ENCODE measurements at regions not wholly inside any gene's neighbourhood (a gene's known extent, or its start where the extent isn't known, plus 50 kb on each side); places are given as distances from the start of the nearest gene placed in this dataset.

DNA sequence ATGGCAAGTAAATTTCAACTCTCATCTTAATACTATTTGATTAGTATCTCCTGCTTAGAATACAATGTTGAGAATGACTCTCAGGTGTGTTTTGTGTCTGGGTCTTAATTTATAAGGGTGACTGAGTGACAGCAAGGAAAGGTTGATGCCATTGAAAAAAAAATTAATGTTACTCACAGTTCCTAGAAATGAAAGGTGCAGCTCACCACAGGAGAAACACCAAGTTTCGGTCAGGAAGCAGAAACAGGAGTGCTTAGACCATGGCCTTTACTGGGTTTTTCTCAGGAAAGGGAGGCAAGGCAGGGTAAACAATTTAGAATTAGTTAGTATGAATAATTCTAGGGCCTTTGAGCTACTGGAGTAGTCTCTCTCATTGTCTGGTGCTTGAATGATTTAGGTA lies 159.2 kb upstream of the C9orf72 start:
- DNase-seq (ENCODE audit: extremely low read depth in 1 of 4, low spot score in 3 of 4) (no peak), FAIRE-seq (no peak), ATAC-seq (no peak)
- H4K20me1 ChIP-seq (replicated peaks; ENCODE audit: control insufficient read depth, insufficient read depth, low read length), result no peaks in the 10 kb centered on the region
- no peak overlapping the region for H3K4me2 ChIP-seq (ENCODE audit: insufficient read depth, low read length)
- H3K9ac ChIP-seq (ENCODE audit: insufficient read depth in 1 of 2, low read depth in 2 of 2, low read length in 2 of 2), result no peak overlapping the region
- no peaks in the 10 kb centered on the region for H3K9me3 ChIP-seq (replicated peaks; ENCODE audit: control insufficient read depth, insufficient read depth, low read depth, low read length)
- no peaks in the 10 kb centered on the region for H3K36me3 ChIP-seq (ENCODE audit: control insufficient read depth, insufficient read depth, low read length)
- H3K9me1 ChIP-seq (ENCODE audit: control insufficient read depth, insufficient read depth, low read length), result no peaks in the 10 kb centered on the region
- no peak overlapping the region for H3K27ac ChIP-seq (ENCODE audit: extremely low read depth, low read depth, low read length)
- H3K27me3 ChIP-seq (ENCODE audit: control insufficient read depth in 2 of 2, insufficient read depth in 2 of 2, low read length in 2 of 2), result no peaks in the 10 kb centered on the region
- H3K79me2 ChIP-seq (ENCODE audit: control insufficient read depth, insufficient read depth, low read length), result no peaks in the 10 kb centered on the region
- in situ Hi-C loops (cut with MboI), result no loop called here
- ChIA-PET POLR2A (no interaction called here), CTCF (ENCODE audit: low intra/inter-chr PET ratio) (no interaction called here)
- intact Hi-C loops (cut with micrococcal nuclease), result no loop called here
- H3K4me1 ChIP-seq (replicated peaks in 1 of 2; ENCODE audit: control insufficient read depth in 2 of 2, insufficient read depth in 2 of 2, low read length in 2 of 2), result no peaks in the 10 kb centered on the region
- H3K4me3 ChIP-seq, result no peak overlapping the region
- no peak overlapping the region for H2AFZ ChIP-seq (ENCODE audit: low read depth, low read length)
- WGBS (ENCODE audit: insufficient coverage, low coverage, missing lambda C conversion rate), result 0% methylated on average over 1 of the region's 1 CpG
- BruUV-seq (replicated peaks), result no TSS peak
- TF ChIP-seq ESRRA (IDR thresholded peaks at IDR 0.05; ENCODE audit: borderline replicate concordance, low read depth) (no peak), TBP (optimal IDR thresholded peaks at IDR 0.05; ENCODE audit: low read depth, low read length) (no peak), DDX20 (tag; IDR thresholded peaks at IDR 0.05; ENCODE audit: low read depth) (no peak), POLR2G (IDR thresholded peaks at IDR 0.05; ENCODE audit: low read depth, low read length) (no peak), ZBTB17 (CRISPR knock-in tag; IDR thresholded peaks at IDR 0.05) (no peak), ZNF431 (CRISPR knock-in tag; IDR thresholded peaks at IDR 0.05) (no peak), NR1H2 (CRISPR knock-in tag; IDR thresholded peaks at IDR 0.05) (no peak), DIDO1 (tag; IDR thresholded peaks at IDR 0.05; ENCODE audit: low read depth) (no peak), CHCHD3 (CRISPR knock-in tag; IDR thresholded peaks at IDR 0.05) (no peak)
- TF ChIP-seq, protein P1, sequence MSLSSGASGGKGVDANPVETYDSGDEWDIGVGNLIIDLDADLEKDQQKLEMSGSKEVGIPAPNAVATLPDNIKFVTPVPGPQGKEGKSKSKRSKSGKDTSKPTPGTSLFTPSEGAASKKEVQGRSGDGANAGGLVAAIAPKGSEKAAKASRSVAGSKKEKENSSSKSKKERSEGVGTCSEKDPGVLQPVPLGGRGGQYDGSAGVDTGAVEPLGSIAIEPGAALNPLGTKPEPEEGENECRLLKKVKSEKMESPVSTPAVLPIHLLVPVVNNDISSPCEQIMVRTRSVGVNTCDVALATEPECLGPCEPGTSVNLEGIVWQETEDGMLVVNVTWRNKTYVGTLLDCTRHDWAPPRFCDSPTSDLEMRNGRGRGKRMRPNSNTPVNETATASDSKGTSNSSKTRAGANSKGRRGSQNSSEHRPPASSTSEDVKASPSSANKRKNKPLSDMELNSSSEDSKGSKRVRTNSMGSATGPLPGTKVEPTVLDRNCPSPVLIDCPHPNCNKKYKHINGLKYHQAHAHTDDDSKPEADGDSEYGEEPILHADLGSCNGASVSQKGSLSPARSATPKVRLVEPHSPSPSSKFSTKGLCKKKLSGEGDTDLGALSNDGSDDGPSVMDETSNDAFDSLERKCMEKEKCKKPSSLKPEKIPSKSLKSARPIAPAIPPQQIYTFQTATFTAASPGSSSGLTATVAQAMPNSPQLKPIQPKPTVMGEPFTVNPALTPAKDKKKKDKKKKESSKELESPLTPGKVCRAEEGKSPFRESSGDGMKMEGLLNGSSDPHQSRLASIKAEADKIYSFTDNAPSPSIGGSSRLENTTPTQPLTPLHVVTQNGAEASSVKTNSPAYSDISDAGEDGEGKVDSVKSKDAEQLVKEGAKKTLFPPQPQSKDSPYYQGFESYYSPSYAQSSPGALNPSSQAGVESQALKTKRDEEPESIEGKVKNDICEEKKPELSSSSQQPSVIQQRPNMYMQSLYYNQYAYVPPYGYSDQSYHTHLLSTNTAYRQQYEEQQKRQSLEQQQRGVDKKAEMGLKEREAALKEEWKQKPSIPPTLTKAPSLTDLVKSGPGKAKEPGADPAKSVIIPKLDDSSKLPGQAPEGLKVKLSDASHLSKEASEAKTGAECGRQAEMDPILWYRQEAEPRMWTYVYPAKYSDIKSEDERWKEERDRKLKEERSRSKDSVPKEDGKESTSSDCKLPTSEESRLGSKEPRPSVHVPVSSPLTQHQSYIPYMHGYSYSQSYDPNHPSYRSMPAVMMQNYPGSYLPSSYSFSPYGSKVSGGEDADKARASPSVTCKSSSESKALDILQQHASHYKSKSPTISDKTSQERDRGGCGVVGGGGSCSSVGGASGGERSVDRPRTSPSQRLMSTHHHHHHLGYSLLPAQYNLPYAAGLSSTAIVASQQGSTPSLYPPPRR (CRISPR knock-in tag; IDR thresholded peaks at IDR 0.05; ENCODE audit: borderline replicate concordance), result no peak
- TF ChIP-seq, protein P2, sequence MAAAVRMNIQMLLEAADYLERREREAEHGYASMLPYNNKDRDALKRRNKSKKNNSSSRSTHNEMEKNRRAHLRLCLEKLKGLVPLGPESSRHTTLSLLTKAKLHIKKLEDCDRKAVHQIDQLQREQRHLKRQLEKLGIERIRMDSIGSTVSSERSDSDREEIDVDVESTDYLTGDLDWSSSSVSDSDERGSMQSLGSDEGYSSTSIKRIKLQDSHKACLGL (CRISPR knock-in tag; IDR thresholded peaks at IDR 0.05; ENCODE audit: borderline replicate concordance, poor library complexity, severe bottlenecking), result no peak
- TF ChIP-seq, protein P3, sequence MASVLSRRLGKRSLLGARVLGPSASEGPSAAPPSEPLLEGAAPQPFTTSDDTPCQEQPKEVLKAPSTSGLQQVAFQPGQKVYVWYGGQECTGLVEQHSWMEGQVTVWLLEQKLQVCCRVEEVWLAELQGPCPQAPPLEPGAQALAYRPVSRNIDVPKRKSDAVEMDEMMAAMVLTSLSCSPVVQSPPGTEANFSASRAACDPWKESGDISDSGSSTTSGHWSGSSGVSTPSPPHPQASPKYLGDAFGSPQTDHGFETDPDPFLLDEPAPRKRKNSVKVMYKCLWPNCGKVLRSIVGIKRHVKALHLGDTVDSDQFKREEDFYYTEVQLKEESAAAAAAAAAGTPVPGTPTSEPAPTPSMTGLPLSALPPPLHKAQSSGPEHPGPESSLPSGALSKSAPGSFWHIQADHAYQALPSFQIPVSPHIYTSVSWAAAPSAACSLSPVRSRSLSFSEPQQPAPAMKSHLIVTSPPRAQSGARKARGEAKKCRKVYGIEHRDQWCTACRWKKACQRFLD (CRISPR knock-in tag; IDR thresholded peaks at IDR 0.05), result no peak
- TF ChIP-seq, protein P4, sequence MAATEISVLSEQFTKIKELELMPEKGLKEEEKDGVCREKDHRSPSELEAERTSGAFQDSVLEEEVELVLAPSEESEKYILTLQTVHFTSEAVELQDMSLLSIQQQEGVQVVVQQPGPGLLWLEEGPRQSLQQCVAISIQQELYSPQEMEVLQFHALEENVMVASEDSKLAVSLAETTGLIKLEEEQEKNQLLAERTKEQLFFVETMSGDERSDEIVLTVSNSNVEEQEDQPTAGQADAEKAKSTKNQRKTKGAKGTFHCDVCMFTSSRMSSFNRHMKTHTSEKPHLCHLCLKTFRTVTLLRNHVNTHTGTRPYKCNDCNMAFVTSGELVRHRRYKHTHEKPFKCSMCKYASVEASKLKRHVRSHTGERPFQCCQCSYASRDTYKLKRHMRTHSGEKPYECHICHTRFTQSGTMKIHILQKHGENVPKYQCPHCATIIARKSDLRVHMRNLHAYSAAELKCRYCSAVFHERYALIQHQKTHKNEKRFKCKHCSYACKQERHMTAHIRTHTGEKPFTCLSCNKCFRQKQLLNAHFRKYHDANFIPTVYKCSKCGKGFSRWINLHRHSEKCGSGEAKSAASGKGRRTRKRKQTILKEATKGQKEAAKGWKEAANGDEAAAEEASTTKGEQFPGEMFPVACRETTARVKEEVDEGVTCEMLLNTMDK (IDR thresholded peaks at IDR 0.05; ENCODE audit: borderline replicate concordance, insufficient read depth, low read depth, low read length, poor library complexity, severe bottlenecking), result no peak

All from K562 (cell line).